ENCODE measurements at regions not wholly inside any gene's neighbourhood (a gene's known extent, or its start where the extent isn't known, plus 50 kb on each side); places are given as distances from the start of the nearest gene placed in this dataset.

GRCh38 chr9:126148994-126149393 lies 177.6 kb upstream of the MVB12B start (continued):
- TF ChIP-seq CHD7 (IDR thresholded peaks at IDR 0.05; ENCODE audit: low read depth, low read length) (no peak), ZNF175 (CRISPR knock-in tag; IDR thresholded peaks at IDR 0.05; ENCODE audit: low read depth) (no peak)

Data from K562 (cell line).